ENCODE measurements at regions not wholly inside any gene's neighbourhood (a gene's known extent, or its start where the extent isn't known, plus 50 kb on each side); places are given as distances from the start of the nearest gene placed in this dataset.

DNA sequence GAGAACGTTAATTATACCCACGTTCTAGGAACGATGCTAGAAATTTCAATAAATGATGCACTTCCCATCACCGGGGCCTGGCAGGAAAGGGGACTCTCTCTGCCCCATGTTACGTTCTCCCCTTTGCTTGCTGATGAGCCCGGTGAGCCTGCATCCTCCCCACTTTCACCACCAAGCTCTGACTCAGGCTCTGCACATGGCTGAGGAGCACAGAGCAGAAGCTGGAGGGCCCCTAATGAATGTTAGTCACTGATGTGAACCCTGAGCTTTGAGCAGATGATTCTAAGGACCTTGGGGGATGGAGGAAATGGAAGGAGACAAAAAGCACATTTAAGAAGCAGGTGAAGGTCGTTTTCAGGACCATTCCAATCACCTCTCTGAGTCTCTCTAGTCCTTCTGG, 468.2 kb upstream of the ARID1B start:
- Histone ChIP-seq H3K36me3 (ENCODE audit: control insufficient read depth in 1 of 2, insufficient read depth in 2 of 2, low read depth in 1 of 2, low read length in 2 of 2) (no peaks in the 10 kb centered on the region), H3K18ac (ENCODE audit: low read depth in 1 of 2, low read length in 2 of 2) (no peak overlapping the region), H3K4me3 (ENCODE audit: insufficient read depth in 1 of 2, low read depth in 1 of 2, low read length in 2 of 2) (no peak overlapping the region), H3K4ac (ENCODE audit: low read depth in 1 of 2, low read length in 2 of 2) (no peak overlapping the region), H3K27ac (ENCODE audit: low read length, poor library complexity, severe bottlenecking) (no peak overlapping the region), H2AK5ac (ENCODE audit: low read length, severe bottlenecking) (no peak overlapping the region), H4K91ac (ENCODE audit: low read length) (no peak overlapping the region), H3K9me3 (ENCODE audit: control insufficient read depth, low read length) (peaks cover 20% of the 10 kb centered on the region), H2BK120ac (ENCODE audit: low read depth, low read length) (no peak overlapping the region), H2AFZ (ENCODE audit: low read depth, low read length) (no peak overlapping the region), H3K79me1 (replicated peaks; ENCODE audit: low read length, poor library complexity, severe bottlenecking) (no peaks in the 10 kb centered on the region), H4K8ac (ENCODE audit: low read length) (no peak overlapping the region), H2BK12ac (ENCODE audit: low read length in 2 of 2) (no peak overlapping the region), H3K23ac (ENCODE audit: low read length in 2 of 2) (no peak overlapping the region), H3K14ac (ENCODE audit: low read length in 2 of 2) (no peak overlapping the region), H2BK15ac (ENCODE audit: low read depth, poor library complexity, severe bottlenecking) (no peak overlapping the region), H3K27me3 (ENCODE audit: control insufficient read depth in 1 of 2, insufficient read depth in 1 of 2, low read length in 2 of 2) (no peaks in the 10 kb centered on the region), H3K4me2 (ENCODE audit: low read length, poor library complexity, severe bottlenecking) (no peak overlapping the region), H2BK5ac (ENCODE audit: low read depth, low read length, poor library complexity, severe bottlenecking) (no peak overlapping the region), H3K4me1 (ENCODE audit: control insufficient read depth, insufficient read depth, low read depth, low read length) (no peaks in the 10 kb centered on the region), H3K9ac (ENCODE audit: low read length) (no peak overlapping the region)
- 69% methylated on average over 6 of the region's 7 CpGs for WGBS
- DNase-seq = no peak

DNA sequence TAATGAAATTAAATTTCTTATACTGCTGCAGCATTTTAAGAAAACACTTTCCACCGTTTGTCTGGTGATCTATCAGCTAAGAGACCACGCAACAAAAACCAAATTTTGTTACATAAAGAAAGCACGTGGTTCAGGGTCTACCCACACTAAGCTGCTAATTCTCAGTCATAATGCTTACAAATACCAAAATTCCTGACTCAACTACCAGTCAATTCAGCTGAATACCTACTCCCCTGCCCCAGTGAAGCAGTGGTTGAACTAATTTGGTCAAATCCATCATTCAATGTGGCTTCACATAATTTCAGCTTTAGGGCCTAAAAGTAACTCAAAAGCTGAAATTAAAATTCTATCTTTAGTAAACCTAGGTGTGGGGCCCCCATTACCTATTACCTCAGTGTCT, 468.6 kb upstream of the ARID1B start:
- no peak for DNase-seq
- no peak overlapping the region for H3K4ac ChIP-seq (ENCODE audit: low read depth in 1 of 2, low read length in 2 of 2)
- no peak overlapping the region for H2BK12ac ChIP-seq (ENCODE audit: low read length in 2 of 2)
- no peak overlapping the region for H3K27ac ChIP-seq (ENCODE audit: low read length, poor library complexity, severe bottlenecking)
- H3K18ac ChIP-seq (ENCODE audit: low read depth in 1 of 2, low read length in 2 of 2) = no peak overlapping the region
- 60% methylated on average over 3 of the region's 3 CpGs for whole genome bisulfite sequencing
- no peak overlapping the region for H4K91ac ChIP-seq (ENCODE audit: low read length)
- no peaks in the 10 kb centered on the region for H3K79me1 ChIP-seq (replicated peaks; ENCODE audit: low read length, poor library complexity, severe bottlenecking)
- no peak overlapping the region for H2BK120ac ChIP-seq (ENCODE audit: low read depth, low read length)
- H2BK5ac ChIP-seq (ENCODE audit: low read depth, low read length, poor library complexity, severe bottlenecking) = no peak overlapping the region
- H3K4me1 ChIP-seq (ENCODE audit: control insufficient read depth, insufficient read depth, low read depth, low read length) = no peaks in the 10 kb centered on the region
- H3K23ac ChIP-seq (ENCODE audit: low read length in 2 of 2) = no peak overlapping the region
- H3K9ac ChIP-seq (ENCODE audit: low read length) = no peak overlapping the region
- H3K4me2 ChIP-seq (ENCODE audit: low read length, poor library complexity, severe bottlenecking) = no peak overlapping the region
- no peak overlapping the region for H4K8ac ChIP-seq (ENCODE audit: low read length)
- H3K9me3 ChIP-seq (ENCODE audit: control insufficient read depth, low read length) = peaks cover 17% of the 10 kb centered on the region
- H2BK15ac ChIP-seq (ENCODE audit: low read depth, poor library complexity, severe bottlenecking) = no peak overlapping the region
- H3K27me3 ChIP-seq (ENCODE audit: control insufficient read depth in 1 of 2, insufficient read depth in 1 of 2, low read length in 2 of 2) = no peaks in the 10 kb centered on the region
- no peak overlapping the region for H2AK5ac ChIP-seq (ENCODE audit: low read length, severe bottlenecking)
- H3K4me3 ChIP-seq (ENCODE audit: insufficient read depth in 1 of 2, low read depth in 1 of 2, low read length in 2 of 2) = no peak overlapping the region
- H3K14ac ChIP-seq (ENCODE audit: low read length in 2 of 2) = no peak overlapping the region
- H2AFZ ChIP-seq (ENCODE audit: low read depth, low read length) = no peak overlapping the region
- no peaks in the 10 kb centered on the region for H3K36me3 ChIP-seq (ENCODE audit: control insufficient read depth in 1 of 2, insufficient read depth in 2 of 2, low read depth in 1 of 2, low read length in 2 of 2)

- H2BK120ac ChIP-seq (ENCODE audit: low read depth, low read length) = no peak overlapping the region
- no peak overlapping the region for H2BK15ac ChIP-seq (ENCODE audit: low read depth, poor library complexity, severe bottlenecking)
- no peak overlapping the region for H3K27ac ChIP-seq (ENCODE audit: low read length, poor library complexity, severe bottlenecking)
- H3K36me3 ChIP-seq (ENCODE audit: control insufficient read depth in 1 of 2, insufficient read depth in 2 of 2, low read depth in 1 of 2, low read length in 2 of 2) = no peaks in the 10 kb centered on the region
- H2BK5ac ChIP-seq (ENCODE audit: low read depth, low read length, poor library complexity, severe bottlenecking) = no peak overlapping the region
- no peak overlapping the region for H3K14ac ChIP-seq (ENCODE audit: low read length in 2 of 2)
- no peak overlapping the region for H2AK5ac ChIP-seq (ENCODE audit: low read length, severe bottlenecking)
- H2AFZ ChIP-seq (ENCODE audit: low read depth, low read length) = no peak overlapping the region
- H3K4me1 ChIP-seq (ENCODE audit: control insufficient read depth, insufficient read depth, low read depth, low read length) = no peaks in the 10 kb centered on the region
- H3K18ac ChIP-seq (ENCODE audit: low read depth in 1 of 2, low read length in 2 of 2) = no peak overlapping the region
- H3K23ac ChIP-seq (ENCODE audit: low read length in 2 of 2) = no peak overlapping the region
- H3K4me3 ChIP-seq (ENCODE audit: insufficient read depth in 1 of 2, low read depth in 1 of 2, low read length in 2 of 2) = no peak overlapping the region
- no peaks in the 10 kb centered on the region for H3K79me1 ChIP-seq (replicated peaks; ENCODE audit: low read length, poor library complexity, severe bottlenecking)
- H2BK12ac ChIP-seq (ENCODE audit: low read length in 2 of 2) = no peak overlapping the region
- DNase-seq = no peak
- H3K9me3 ChIP-seq (ENCODE audit: control insufficient read depth, low read length) = peaks cover 21% of the 10 kb centered on the region
- no peak overlapping the region for H3K4me2 ChIP-seq (ENCODE audit: low read length, poor library complexity, severe bottlenecking)
- WGBS = 84% methylated on average over 3 of the region's 3 CpGs
- no peak overlapping the region for H3K9ac ChIP-seq (ENCODE audit: low read length)
- no peak overlapping the region for H4K8ac ChIP-seq (ENCODE audit: low read length)
- H3K27me3 ChIP-seq (ENCODE audit: control insufficient read depth in 1 of 2, insufficient read depth in 1 of 2, low read length in 2 of 2) = no peaks in the 10 kb centered on the region
- H3K4ac ChIP-seq (ENCODE audit: low read depth in 1 of 2, low read length in 2 of 2) = no peak overlapping the region
- no peak overlapping the region for H4K91ac ChIP-seq (ENCODE audit: low read length)
These were observed 470.6 kb upstream of the ARID1B start for GRCh38 chr6:156306531-156306930.

GRCh38 chr6:156283091-156283490, 494.1 kb upstream of the ARID1B start:
- no peak overlapping the region for H3K27ac ChIP-seq (ENCODE audit: low read length, poor library complexity, severe bottlenecking)
- no peak overlapping the region for H3K18ac ChIP-seq (ENCODE audit: low read depth in 1 of 2, low read length in 2 of 2)
- no peak overlapping the region for H2BK120ac ChIP-seq (ENCODE audit: low read depth, low read length)
- H3K27me3 ChIP-seq (ENCODE audit: control insufficient read depth in 1 of 2, insufficient read depth in 1 of 2, low read length in 2 of 2) = no peaks in the 10 kb centered on the region
- no peak overlapping the region for H2AFZ ChIP-seq (ENCODE audit: low read depth, low read length)
- no peak overlapping the region for H4K91ac ChIP-seq (ENCODE audit: low read length)
- no peak overlapping the region for H3K4me3 ChIP-seq (ENCODE audit: insufficient read depth in 1 of 2, low read depth in 1 of 2, low read length in 2 of 2)
- no peak overlapping the region for H3K4me2 ChIP-seq (ENCODE audit: low read length, poor library complexity, severe bottlenecking)
- H3K4ac ChIP-seq (ENCODE audit: low read depth in 1 of 2, low read length in 2 of 2) = no peak overlapping the region
- no peak overlapping the region for H2BK5ac ChIP-seq (ENCODE audit: low read depth, low read length, poor library complexity, severe bottlenecking)
- DNase-seq = no peak
- no peak overlapping the region for H2BK15ac ChIP-seq (ENCODE audit: low read depth, poor library complexity, severe bottlenecking)
- H3K79me1 ChIP-seq (replicated peaks; ENCODE audit: low read length, poor library complexity, severe bottlenecking) = no peaks in the 10 kb centered on the region
- peaks cover 18% of the 10 kb centered on the region for H3K9me3 ChIP-seq (ENCODE audit: control insufficient read depth, low read length)
- no peak overlapping the region for H3K23ac ChIP-seq (ENCODE audit: low read length in 2 of 2)
- no peaks in the 10 kb centered on the region for H3K36me3 ChIP-seq (ENCODE audit: control insufficient read depth in 1 of 2, insufficient read depth in 2 of 2, low read depth in 1 of 2, low read length in 2 of 2)
- H3K14ac ChIP-seq (ENCODE audit: low read length in 2 of 2) = no peak overlapping the region
- H2AK5ac ChIP-seq (ENCODE audit: low read length, severe bottlenecking) = no peak overlapping the region
- no CpG with 5 or more reads among the region's 1 CpG for WGBS
- H2BK12ac ChIP-seq (ENCODE audit: low read length in 2 of 2) = no peak overlapping the region
- no peak overlapping the region for H3K9ac ChIP-seq (ENCODE audit: low read length)
- no peak overlapping the region for H4K8ac ChIP-seq (ENCODE audit: low read length)
- no peaks in the 10 kb centered on the region for H3K4me1 ChIP-seq (ENCODE audit: control insufficient read depth, insufficient read depth, low read depth, low read length)
